ENCODE measurements at regions not wholly inside any gene's neighbourhood (a gene's known extent, or its start where the extent isn't known, plus 50 kb on each side); places are given as distances from the start of the nearest gene placed in this dataset.

GRCh38 chr18:44500808-44501610 is 179.7 kb upstream of the SETBP1 start:
- CTCF ChIA-PET: no interaction called here

GRCh38 chr18:44502221-44502620 is 178.5 kb upstream of the SETBP1 start:
- CTCF ChIA-PET: no interaction called here
- intact Hi-C loops (cut with micrococcal nuclease; ENCODE audit: unreplicated experiment): no loop called here
- no peak overlapping the region for H3K4me3 Mint-ChIP-seq (ENCODE audit: low read depth, unreplicated experiment)

More at GRCh38 chr18:44500808-44501610, 179.7 kb upstream of the SETBP1 start:
- BruUV-seq (replicated peaks): no TSS peak
- H3K4me1 Mint-ChIP-seq (ENCODE audit: low read depth, unreplicated experiment): no peaks in the 10 kb centered on the region
- H3K27me3 Mint-ChIP-seq (ENCODE audit: unreplicated experiment): no peaks in the 10 kb centered on the region
- TF ChIP-seq CTCF (IDR thresholded peaks at IDR 0.05; ENCODE audit: unreplicated experiment): no peak
- H3K36me3 Mint-ChIP-seq (ENCODE audit: insufficient read depth, unreplicated experiment): no peaks in the 10 kb centered on the region
- no peaks in the 10 kb centered on the region for H3K9me3 Mint-ChIP-seq (ENCODE audit: low read depth, unreplicated experiment)
- H3K27ac Mint-ChIP-seq (ENCODE audit: unreplicated experiment): no peak overlapping the region
- intact Hi-C loops (cut with micrococcal nuclease; ENCODE audit: unreplicated experiment): no loop called here
- H3K4me3 Mint-ChIP-seq (ENCODE audit: low read depth, unreplicated experiment): no peak overlapping the region
- DNase-seq: no peak

DNA sequence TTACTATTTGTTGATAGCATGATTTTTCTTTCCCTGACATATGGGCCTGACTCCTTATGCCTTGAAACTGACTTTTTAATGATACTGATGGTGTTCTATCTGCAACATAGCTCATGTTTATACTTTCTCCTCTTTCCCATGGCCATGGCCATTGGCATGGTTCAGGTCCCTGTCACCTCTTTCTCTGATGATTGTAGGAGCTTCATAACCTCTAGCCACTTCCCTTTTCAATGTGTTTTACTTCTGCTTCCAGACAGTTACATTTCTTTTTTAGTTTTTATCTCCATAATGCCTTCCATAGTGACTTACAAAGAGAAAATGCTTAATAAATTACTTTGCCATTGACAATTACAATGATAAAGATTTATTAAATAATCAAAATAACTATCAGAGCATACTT is 177.9 kb upstream of the SETBP1 start:
- H3K27ac Mint-ChIP-seq (ENCODE audit: unreplicated experiment): no peak overlapping the region
- BruUV-seq (replicated peaks): no TSS peak
- no peaks in the 10 kb centered on the region for H3K36me3 Mint-ChIP-seq (ENCODE audit: insufficient read depth, unreplicated experiment)
- DNase-seq: no peak
- no peaks in the 10 kb centered on the region for H3K4me1 Mint-ChIP-seq (ENCODE audit: low read depth, unreplicated experiment)
- no peak for TF ChIP-seq CTCF (IDR thresholded peaks at IDR 0.05; ENCODE audit: unreplicated experiment)
- no peaks in the 10 kb centered on the region for H3K27me3 Mint-ChIP-seq (ENCODE audit: unreplicated experiment)
- no peak overlapping the region for H3K4me3 Mint-ChIP-seq (ENCODE audit: low read depth, unreplicated experiment)
- CTCF ChIA-PET: no interaction called here
- no peaks in the 10 kb centered on the region for H3K9me3 Mint-ChIP-seq (ENCODE audit: low read depth, unreplicated experiment)
- intact Hi-C loops (cut with micrococcal nuclease; ENCODE audit: unreplicated experiment): no loop called here

More at GRCh38 chr18:44502221-44502620, 178.5 kb upstream of the SETBP1 start:
- DNase-seq: no peak
- TF ChIP-seq CTCF (IDR thresholded peaks at IDR 0.05; ENCODE audit: unreplicated experiment): no peak
- H3K4me1 Mint-ChIP-seq (ENCODE audit: low read depth, unreplicated experiment): no peaks in the 10 kb centered on the region
- no peaks in the 10 kb centered on the region for H3K27me3 Mint-ChIP-seq (ENCODE audit: unreplicated experiment)
- no peak overlapping the region for H3K27ac Mint-ChIP-seq (ENCODE audit: unreplicated experiment)
- no TSS peak for BruUV-seq (replicated peaks)
- no peaks in the 10 kb centered on the region for H3K36me3 Mint-ChIP-seq (ENCODE audit: insufficient read depth, unreplicated experiment)
- H3K9me3 Mint-ChIP-seq (ENCODE audit: low read depth, unreplicated experiment): no peaks in the 10 kb centered on the region

GRCh38 chr18:44503854-44504253 is 176.8 kb upstream of the SETBP1 start:
- no peak for DNase-seq
- Mint-ChIP-seq H3K9me3 (ENCODE audit: low read depth, unreplicated experiment) (no peaks in the 10 kb centered on the region), H3K4me3 (ENCODE audit: low read depth, unreplicated experiment) (no peak overlapping the region), H3K4me1 (ENCODE audit: low read depth, unreplicated experiment) (no peaks in the 10 kb centered on the region), H3K36me3 (ENCODE audit: insufficient read depth, unreplicated experiment) (no peaks in the 10 kb centered on the region), H3K27me3 (ENCODE audit: unreplicated experiment) (no peaks in the 10 kb centered on the region), H3K27ac (ENCODE audit: unreplicated experiment) (no peak overlapping the region)
- no TSS peak for BruUV-seq (replicated peaks)
- TF ChIP-seq CTCF (IDR thresholded peaks at IDR 0.05; ENCODE audit: unreplicated experiment): no peak
- intact Hi-C loops (cut with micrococcal nuclease; ENCODE audit: unreplicated experiment): no loop called here
- CTCF ChIA-PET: no interaction called here
